ENCODE measurements at regions not wholly inside any gene's neighbourhood (a gene's known extent, or its start where the extent isn't known, plus 50 kb on each side); places are given as distances from the start of the nearest gene placed in this dataset.

DNA sequence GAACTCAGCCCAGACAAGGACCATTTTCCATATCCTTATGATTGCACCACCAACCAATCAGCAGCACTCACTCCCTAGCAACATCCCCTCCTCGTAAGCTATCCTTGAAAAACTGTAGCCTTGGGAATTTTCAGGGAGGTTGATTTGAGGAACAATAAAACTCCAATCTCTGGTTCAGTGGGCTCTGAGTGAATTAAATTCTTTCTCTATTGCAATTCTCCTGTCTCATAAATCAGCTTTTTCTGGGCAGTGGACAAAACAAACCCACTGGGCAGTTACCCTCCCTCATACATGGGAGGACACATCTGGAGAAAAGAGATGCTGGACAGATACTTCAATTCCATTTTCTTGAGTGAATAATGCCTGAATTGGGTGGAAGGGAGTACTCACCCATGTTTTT is 115.4 kb upstream of the STXBP5 start:
- H3K36me3 ChIP-seq (ENCODE audit: control insufficient read depth in 4 of 4, insufficient read depth in 4 of 4, low read length in 4 of 4), result no peaks in the 10 kb centered on the region
- H3K9ac ChIP-seq (ENCODE audit: insufficient read depth in 1 of 2, low read length in 2 of 2), result no peak overlapping the region
- 95 to 100% methylated on average over 1 of the region's 1 CpG for WGBS, 2 donors
- no peak overlapping the region for H3K4me3 ChIP-seq
- H3K27me3 ChIP-seq (ENCODE audit: control insufficient read depth in 3 of 3, insufficient read depth in 3 of 3, low read length in 2 of 3), result no peaks in the 10 kb centered on the region
- peaks cover 0 to 10% (median 0%) of the 10 kb centered on the region in 4 donors for H3K9me3 ChIP-seq (ENCODE audit: control insufficient read depth in 4 of 4, insufficient read depth in 3 of 4, low read length in 3 of 4)
- TF ChIP-seq, protein P1, sequence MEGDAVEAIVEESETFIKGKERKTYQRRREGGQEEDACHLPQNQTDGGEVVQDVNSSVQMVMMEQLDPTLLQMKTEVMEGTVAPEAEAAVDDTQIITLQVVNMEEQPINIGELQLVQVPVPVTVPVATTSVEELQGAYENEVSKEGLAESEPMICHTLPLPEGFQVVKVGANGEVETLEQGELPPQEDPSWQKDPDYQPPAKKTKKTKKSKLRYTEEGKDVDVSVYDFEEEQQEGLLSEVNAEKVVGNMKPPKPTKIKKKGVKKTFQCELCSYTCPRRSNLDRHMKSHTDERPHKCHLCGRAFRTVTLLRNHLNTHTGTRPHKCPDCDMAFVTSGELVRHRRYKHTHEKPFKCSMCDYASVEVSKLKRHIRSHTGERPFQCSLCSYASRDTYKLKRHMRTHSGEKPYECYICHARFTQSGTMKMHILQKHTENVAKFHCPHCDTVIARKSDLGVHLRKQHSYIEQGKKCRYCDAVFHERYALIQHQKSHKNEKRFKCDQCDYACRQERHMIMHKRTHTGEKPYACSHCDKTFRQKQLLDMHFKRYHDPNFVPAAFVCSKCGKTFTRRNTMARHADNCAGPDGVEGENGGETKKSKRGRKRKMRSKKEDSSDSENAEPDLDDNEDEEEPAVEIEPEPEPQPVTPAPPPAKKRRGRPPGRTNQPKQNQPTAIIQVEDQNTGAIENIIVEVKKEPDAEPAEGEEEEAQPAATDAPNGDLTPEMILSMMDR (IDR thresholded peaks at IDR 0.05; ENCODE audit: control extremely low read depth, extremely low read depth), result no peak
- H3K27ac ChIP-seq (ENCODE audit: low read depth in 1 of 2, low read length in 1 of 2), result no peak overlapping the region
- H3K4me1 ChIP-seq (ENCODE audit: control insufficient read depth in 5 of 5, insufficient read depth in 5 of 5, low read length in 5 of 5), result no peaks in the 10 kb centered on the region
- DNase-seq (no peak), ATAC-seq (ENCODE audit: insufficient read depth, low FRiP score) (no peak)

DNA sequence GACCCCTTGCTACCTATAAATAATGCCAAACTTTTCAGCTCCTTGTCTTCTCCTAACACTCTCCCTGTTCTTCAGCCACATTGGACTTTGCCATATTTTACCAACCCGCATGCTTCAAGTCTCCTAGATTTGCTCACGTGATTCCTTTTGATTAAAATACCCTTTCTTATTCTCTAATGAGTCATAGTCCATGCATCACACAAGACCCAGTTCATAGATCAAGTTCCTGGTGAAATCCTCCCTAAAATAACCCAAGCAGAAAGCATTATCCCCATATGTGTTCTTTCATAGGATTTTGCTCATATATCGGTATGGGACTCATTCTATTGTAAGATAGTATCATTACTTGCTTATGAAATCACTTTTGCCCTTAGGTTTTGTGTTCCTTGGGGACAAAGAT is 108.9 kb upstream of the STXBP5 start:
- Histone ChIP-seq H3K36me3 (ENCODE audit: control insufficient read depth in 4 of 4, insufficient read depth in 4 of 4, low read length in 4 of 4) (no peaks in the 10 kb centered on the region), H3K9ac (ENCODE audit: insufficient read depth in 1 of 2, low read length in 2 of 2) (no peak overlapping the region), H3K4me1 (ENCODE audit: control insufficient read depth in 5 of 5, insufficient read depth in 5 of 5, low read length in 5 of 5) (no peaks in the 10 kb centered on the region), H3K27me3 (ENCODE audit: control insufficient read depth in 3 of 3, insufficient read depth in 3 of 3, low read length in 2 of 3) (no peaks in the 10 kb centered on the region), H3K9me3 (ENCODE audit: control insufficient read depth in 4 of 4, insufficient read depth in 3 of 4, low read length in 3 of 4) (no peaks in the 10 kb centered on the region), H3K27ac (ENCODE audit: low read depth in 1 of 2, low read length in 1 of 2) (no peak overlapping the region), H3K4me3 (no peak overlapping the region)
- 93 to 94% methylated on average over 3 of the region's 3 CpGs for WGBS, 2 donors
- no peak for DNase-seq
- TF ChIP-seq, protein P1 (IDR thresholded peaks at IDR 0.05; ENCODE audit: control extremely low read depth, extremely low read depth), result no peak
- no peak for ATAC-seq (ENCODE audit: insufficient read depth, low FRiP score)

DNA sequence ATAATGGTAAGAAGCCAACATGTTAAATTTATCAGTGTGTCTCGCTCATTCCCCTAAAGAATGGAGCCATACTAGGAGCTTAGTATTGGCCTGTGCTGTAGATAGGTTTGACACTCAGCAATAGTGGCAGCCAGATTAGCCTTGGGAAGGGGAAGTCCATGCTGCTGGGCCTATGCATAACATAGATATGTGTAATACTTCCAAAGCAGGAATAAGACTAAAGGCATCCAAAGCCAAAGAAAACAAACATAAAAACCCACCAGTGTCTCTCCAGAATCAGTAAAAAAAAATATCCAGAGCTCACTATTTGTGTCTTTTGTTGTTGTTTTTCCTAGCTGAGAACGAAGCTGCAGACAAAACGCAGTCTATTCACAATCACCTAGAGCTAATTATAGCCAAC is 104.2 kb upstream of the STXBP5 start:
- DNase-seq (no peak), ATAC-seq (ENCODE audit: insufficient read depth, low FRiP score) (no peak)
- Histone ChIP-seq H3K27me3 (ENCODE audit: control insufficient read depth in 3 of 3, insufficient read depth in 3 of 3, low read length in 2 of 3) (no peaks in the 10 kb centered on the region), H3K4me1 (ENCODE audit: control insufficient read depth in 5 of 5, insufficient read depth in 5 of 5, low read length in 5 of 5) (no peaks in the 10 kb centered on the region), H3K9ac (ENCODE audit: insufficient read depth in 1 of 2, low read length in 2 of 2) (no peak overlapping the region), H3K36me3 (ENCODE audit: control insufficient read depth in 4 of 4, insufficient read depth in 4 of 4, low read length in 4 of 4) (no peaks in the 10 kb centered on the region), H3K27ac (ENCODE audit: low read depth in 1 of 2, low read length in 1 of 2) (no peak overlapping the region), H3K9me3 (ENCODE audit: control insufficient read depth in 4 of 4, insufficient read depth in 3 of 4, low read length in 3 of 4) (no peaks in the 10 kb centered on the region), H3K4me3 (no peak overlapping the region)
- 90 to 96% methylated on average over 3 of the region's 3 CpGs for WGBS, 2 donors
- TF ChIP-seq, protein P1 (IDR thresholded peaks at IDR 0.05; ENCODE audit: control extremely low read depth, extremely low read depth), result no peak

DNA sequence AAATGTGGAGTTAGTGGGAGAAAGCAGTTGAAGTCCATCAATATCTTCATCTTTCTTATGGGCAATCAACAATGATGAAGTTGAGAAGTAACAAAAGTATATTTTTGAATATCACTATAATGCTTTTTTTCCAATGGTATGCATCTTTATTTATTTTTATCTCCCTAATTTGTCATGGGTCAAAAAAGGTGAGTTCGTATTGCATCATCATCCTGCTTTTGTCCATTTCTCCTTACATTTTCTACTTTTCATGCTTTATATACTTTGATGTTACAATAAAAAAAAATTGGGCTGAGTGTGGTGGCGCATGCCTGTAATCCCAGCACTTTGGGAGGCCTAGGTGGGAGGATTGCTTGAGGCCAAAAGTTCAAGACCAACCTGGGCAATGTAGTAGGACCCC is 101.2 kb upstream of the STXBP5 start:
- no peak overlapping the region for H3K9ac ChIP-seq (ENCODE audit: insufficient read depth in 1 of 2, low read length in 2 of 2)
- 96 to 99% methylated on average over 2 of the region's 2 CpGs for WGBS, 2 donors
- no peak for DNase-seq
- H3K9me3 ChIP-seq (ENCODE audit: control insufficient read depth in 4 of 4, insufficient read depth in 3 of 4, low read length in 3 of 4), result no peaks in the 10 kb centered on the region
- H3K27ac ChIP-seq (ENCODE audit: low read depth in 1 of 2, low read length in 1 of 2), result no peak overlapping the region
- H3K4me1 ChIP-seq (ENCODE audit: control insufficient read depth in 5 of 5, insufficient read depth in 5 of 5, low read length in 5 of 5), result no peaks in the 10 kb centered on the region
- no peaks in the 10 kb centered on the region for H3K36me3 ChIP-seq (ENCODE audit: control insufficient read depth in 4 of 4, insufficient read depth in 4 of 4, low read length in 4 of 4)
- H3K27me3 ChIP-seq (ENCODE audit: control insufficient read depth in 3 of 3, insufficient read depth in 3 of 3, low read length in 2 of 3), result no peaks in the 10 kb centered on the region
- TF ChIP-seq, protein P1 (IDR thresholded peaks at IDR 0.05; ENCODE audit: control extremely low read depth, extremely low read depth), result no peak
- no peak overlapping the region for H3K4me3 ChIP-seq
- no peak for ATAC-seq (ENCODE audit: insufficient read depth, low FRiP score)

Data from lung (tissue), 11 donors.